Common myeloid progenitor, CD34-positive (primary cell): ENCODE measurements at regions not wholly inside any gene's neighbourhood (a gene's known extent, or its start where the extent isn't known, plus 50 kb on each side); places are given as distances from the start of the nearest gene placed in this dataset.
A peak's percentile ranks its signal among the peaks of the same experiment; 100 is the strongest.

ENCODE experiments used
- CTCF ChIA-PET: fragments of 350-600 bp; sonication (Branson Sonifier 250); formaldehyde crosslinking; loops from one replicate; lab custom pipeline; 2021; ENCODE audit warnings: antibody characterized with exemption; lab: Charles Lee
- POLR2A ChIA-PET: fragments of 350-600 bp; sonication (Branson Sonifier 250); formaldehyde crosslinking; loops from one replicate; lab custom pipeline; 2021; ENCODE audit warnings: antibody characterized with exemption; lab: Charles Lee
- DNase-seq, 3 donors: peaks; one replicate each; pipeline versions ENCODE4 v3.0.0 to v3.0.0-alpha.2; 2013
- H3K27ac ChIP-seq, 2 experiments: 1 replicate in 1 of 2; 2 replicates in 1 of 2; pipeline ENCODE4 v1.7.0; 2013; ENCODE audit warnings: inconsistent platforms in 2 of 2, low read length in 2 of 2, mild to moderate bottlenecking in 2 of 2, low read depth in 1 of 2, moderate library complexity in 1 of 2; ENCODE audit not compliant: severe bottlenecking in 2 of 2, insufficient read depth in 1 of 2, poor library complexity in 1 of 2
- H3K27me3 ChIP-seq, 5 experiments: replicated peaks in 2 of 5; 1 replicate in 3 of 5; 2 replicates in 2 of 5; pipeline versions ENCODE4 v1.6.1 to v1.7.0; 2013; ENCODE audit warnings: low read length in 4 of 5, mild to moderate bottlenecking in 2 of 5, moderate library complexity in 2 of 5, inconsistent platforms in 1 of 5; ENCODE audit not compliant: insufficient read depth in 5 of 5, control insufficient read depth in 4 of 5
- H3K36me3 ChIP-seq, 4 experiments: 1 replicate in 2 of 4; 2 replicates in 2 of 4; pipeline versions ENCODE4 v1.6.1 to v1.7.0; 2013; ENCODE audit warnings: low read length in 3 of 4, control low read depth in 1 of 4, mild to moderate bottlenecking in 1 of 4; ENCODE audit not compliant: control insufficient read depth in 4 of 4, insufficient read depth in 4 of 4
- H3K4me1 ChIP-seq, 4 experiments: 1 replicate in 3 of 4; 2 replicates in 1 of 4; pipeline versions ENCODE4 v1.6.1 to v1.7.1; 2013; ENCODE audit warnings: low read length in 3 of 4, mild to moderate bottlenecking in 3 of 4, control low read depth in 1 of 4, inconsistent platforms in 1 of 4, moderate library complexity in 1 of 4; ENCODE audit not compliant: control insufficient read depth in 4 of 4, insufficient read depth in 4 of 4; ENCODE audit errors: control extremely low read depth in 1 of 4
- H3K4me3 ChIP-seq, 7 experiments: 1 replicate in 4 of 7; 2 replicates in 3 of 7; pipeline versions ENCODE4 v1.5.1 to v1.7.0; 2013; ENCODE audit warnings: mild to moderate bottlenecking in 7 of 7, low read length in 6 of 7, moderate library complexity in 6 of 7, inconsistent platforms in 2 of 7, low read depth in 2 of 7, control low read depth in 1 of 7; ENCODE audit not compliant: insufficient read depth in 4 of 7, control insufficient read depth in 1 of 7; ENCODE audit errors: extremely low read depth in 1 of 7
- H3K9me3 ChIP-seq, 5 experiments: 1 replicate in 4 of 5; 2 replicates in 1 of 5; pipeline versions ENCODE4 v1.6.1 to v1.7.1; 2013; ENCODE audit warnings: low read length in 4 of 5, mild to moderate bottlenecking in 2 of 5, inconsistent platforms in 1 of 5, low read depth in 1 of 5, moderate library complexity in 1 of 5; ENCODE audit not compliant: control insufficient read depth in 4 of 5, insufficient read depth in 2 of 5; ENCODE audit errors: control extremely low read depth in 1 of 5
- WGBS: methylation state at CpG from one replicate; pipeline ENCODE4 v1.1.5; 2013; ENCODE audit not compliant: insufficient coverage; 5-methylcytosine and 5-hydroxymethylcytosine counted together

- Histone ChIP-seq H3K4me1 (peaks cover 0 to 17% (median 7%) of the 10 kb centered on the region in 4 experiments), H3K4me3 (no peak overlapping the region), H3K27ac (no peak overlapping the region), H3K36me3 (no peaks in the 10 kb centered on the region), H3K9me3 (no peaks in the 10 kb centered on the region), H3K27me3 (no peaks in the 10 kb centered on the region)
- 50% methylated on average over 2 of the region's 2 CpGs for WGBS
- CTCF ChIA-PET, result no interaction called here
- POLR2A ChIA-PET, result no interaction called here
- no peak for DNase-seq
These were observed 1457.9 kb upstream of the CADM2 start for GRCh38 chr3:83500931-83501330.

- POLR2A ChIA-PET, result no interaction called here
- CTCF ChIA-PET, result interaction anchor here (0.9 kb wide), 1 partner anchor 11 kb away, joined by 3 read pairs; no protein-coding TSS in a partner anchor
- Histone ChIP-seq H3K27me3 (no peaks in the 10 kb centered on the region), H3K27ac (no peak overlapping the region), H3K36me3 (no peaks in the 10 kb centered on the region), H3K9me3 (no peaks in the 10 kb centered on the region), H3K4me3 (no peak overlapping the region), H3K4me1 (peaks cover 0 to 10% (median 5%) of the 10 kb centered on the region in 4 experiments)
- peak in 2 of 3 donors; percentile 44 to 61 for DNase-seq
- WGBS, result no CpG with 5 or more reads among the region's 2 CpGs
These were observed 1445.7 kb upstream of the CADM2 start for GRCh38 chr3:83513051-83513450.

GRCh38 chr3:83513677-83514076 is 1445.1 kb upstream of the CADM2 start:
- DNase-seq, result no peak
- Histone ChIP-seq H3K4me3 (no peak overlapping the region), H3K9me3 (no peaks in the 10 kb centered on the region), H3K4me1 (peaks cover 0 to 10% (median 5%) of the 10 kb centered on the region in 4 experiments), H3K27me3 (no peaks in the 10 kb centered on the region), H3K36me3 (no peaks in the 10 kb centered on the region), H3K27ac (no peak overlapping the region)
- ChIA-PET POLR2A (no interaction called here), CTCF (interaction anchor here (0.9 kb wide), 1 partner anchor 10 kb away, joined by 3 read pairs; no protein-coding TSS in a partner anchor)
- WGBS, result no CpG with 5 or more reads among the region's 3 CpGs

- ChIA-PET POLR2A (no interaction called here), CTCF (interaction anchor here (0.7 to 1.3 kb wide), 2 partner anchors 8 to 10 kb away, joined by 3 to 6 read pairs; no protein-coding TSS in a partner anchor)
- no peak for DNase-seq
- WGBS, result 100% methylated on average over 6 of the region's 6 CpGs
- no peak overlapping the region for H3K4me3 ChIP-seq
- H3K36me3 ChIP-seq, result no peaks in the 10 kb centered on the region
- no peaks in the 10 kb centered on the region for H3K9me3 ChIP-seq
- no peaks in the 10 kb centered on the region for H3K27me3 ChIP-seq
- peaks cover 0 to 10% (median 5%) of the 10 kb centered on the region in 4 experiments for H3K4me1 ChIP-seq
- H3K27ac ChIP-seq, result no peak overlapping the region
These were observed 1444.5 kb upstream of the CADM2 start for GRCh38 chr3:83514130-83514914.

GRCh38 chr3:83515123-83515522 is 1443.7 kb upstream of the CADM2 start:
- 97% methylated on average over 18 of the region's 18 CpGs for WGBS
- H3K9me3 ChIP-seq, result no peaks in the 10 kb centered on the region
- no peak overlapping the region for H3K27ac ChIP-seq
- H3K27me3 ChIP-seq, result no peaks in the 10 kb centered on the region
- no peaks in the 10 kb centered on the region for H3K36me3 ChIP-seq
- no peak overlapping the region for H3K4me3 ChIP-seq
- CTCF ChIA-PET, result interaction anchor here (1.3 kb wide), 1 partner anchor 9 kb away, joined by 6 read pairs; no protein-coding TSS in a partner anchor
- peaks cover 0 to 10% (median 5%) of the 10 kb centered on the region in 4 experiments for H3K4me1 ChIP-seq
- POLR2A ChIA-PET, result no interaction called here
- no peak for DNase-seq

- peak; percentile 74 to 85 (median 77) for DNase-seq
- Histone ChIP-seq H3K36me3 (no peaks in the 10 kb centered on the region), H3K27ac (no peak overlapping the region), H3K4me3 (no peak overlapping the region), H3K27me3 (no peaks in the 10 kb centered on the region), H3K4me1 (no peaks in the 10 kb centered on the region), H3K9me3 (no peaks in the 10 kb centered on the region)
- CTCF ChIA-PET, result interaction anchor here (0.8 to 2.1 kb wide), 4 partner anchors 8 to 1941 kb away, joined by 3 to 6 read pairs (median 3); no protein-coding TSS in a partner anchor
- WGBS, result 13% methylated on average over 6 of the region's 7 CpGs
- POLR2A ChIA-PET, result interaction anchor here (0.6 kb wide), 1 partner anchor 1585 kb away, joined by 4 read pairs; no protein-coding TSS in a partner anchor
These were observed 1435.2 kb upstream of the CADM2 start for GRCh38 chr3:83523470-83524073.

GRCh38 chr3:83524901-83525300 is 1433.9 kb upstream of the CADM2 start:
- Histone ChIP-seq H3K27me3 (no peaks in the 10 kb centered on the region), H3K4me3 (no peak overlapping the region), H3K27ac (no peak overlapping the region), H3K9me3 (no peaks in the 10 kb centered on the region), H3K36me3 (no peaks in the 10 kb centered on the region), H3K4me1 (no peaks in the 10 kb centered on the region)
- no peak for DNase-seq
- 92% methylated on average over 2 of the region's 5 CpGs for WGBS
- ChIA-PET CTCF (interaction anchor here (0.9 to 2.1 kb wide), 5 partner anchors 10 to 1942 kb away, joined by 3 to 6 read pairs (median 3); no protein-coding TSS in a partner anchor), POLR2A (no interaction called here)
